ENCODE measurements at regions not wholly inside any gene's neighbourhood (a gene's known extent, or its start where the extent isn't known, plus 50 kb on each side); places are given as distances from the start of the nearest gene placed in this dataset.

DNA sequence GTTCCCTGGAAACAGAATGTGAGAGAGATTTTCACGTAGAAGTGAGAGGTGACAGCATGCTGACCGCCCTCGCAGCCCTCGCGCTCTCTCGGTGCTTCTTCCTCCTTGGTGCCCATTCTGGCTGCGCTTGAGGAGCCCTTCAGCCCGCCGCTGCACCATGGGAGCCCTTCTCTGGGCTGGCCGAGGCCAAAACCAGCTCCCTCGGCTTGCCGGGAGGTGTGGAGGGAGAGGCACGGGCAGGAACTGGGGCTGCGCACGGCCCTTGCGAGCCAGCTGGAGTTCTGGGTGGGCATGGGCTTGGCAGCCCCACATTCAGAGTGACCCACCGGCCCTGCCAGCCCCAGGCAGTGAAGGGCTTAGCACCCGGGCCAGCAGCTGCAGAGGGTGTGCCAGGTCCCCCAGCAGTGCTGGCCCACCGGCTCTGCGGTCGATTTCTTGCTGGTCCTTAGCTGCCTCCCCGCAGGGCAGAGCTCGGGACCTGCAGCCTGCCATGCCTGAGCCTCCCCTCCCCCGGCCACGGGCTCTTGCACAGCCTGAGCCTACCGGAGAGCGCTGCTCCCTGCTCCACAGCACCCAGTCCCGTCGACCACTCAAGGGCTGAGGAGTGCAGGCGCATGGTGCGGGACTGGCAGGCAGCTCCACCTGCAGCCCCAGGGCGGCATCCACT is 888.7 kb upstream of the ZWINT start:
- Histone ChIP-seq H3K36me3 (no peaks in the 10 kb centered on the region), H3K9me3 (no peaks in the 10 kb centered on the region), H3K4me1 (no peaks in the 10 kb centered on the region), H3K4me3 (no peak overlapping the region), H3K27me3 (no peaks in the 10 kb centered on the region), H3K27ac (no peak overlapping the region)
- DNase-seq (ENCODE audit: low spot score in 2 of 2), result no peak
- intact Hi-C loops (cut with DNase I), result no loop called here
- no peak for TF ChIP-seq CTCF (IDR thresholded peaks at IDR 0.05)

DNA sequence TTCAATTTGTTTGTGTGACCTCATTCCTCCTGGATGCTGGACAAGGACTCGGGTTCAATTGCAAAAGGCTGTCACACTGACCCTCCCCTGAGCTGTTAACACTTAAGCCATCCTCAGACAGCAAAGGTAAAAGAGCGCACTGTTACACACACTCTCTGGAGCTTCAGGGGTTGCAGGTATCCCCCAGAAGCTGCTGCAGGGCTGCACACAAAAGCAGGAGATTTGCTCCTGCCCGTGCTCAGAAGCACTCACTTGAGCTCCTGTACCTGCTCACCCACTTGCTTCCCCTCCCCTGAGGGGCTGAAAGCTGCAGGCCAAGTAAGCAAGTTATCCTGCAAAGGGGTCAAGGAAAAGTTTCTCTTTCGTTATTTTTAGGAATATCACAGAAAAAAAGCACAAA is 886.2 kb upstream of the ZWINT start:
- H3K4me3 ChIP-seq, result no peak overlapping the region
- H3K27ac ChIP-seq, result no peak overlapping the region
- intact Hi-C loops (cut with DNase I), result no loop called here
- no peaks in the 10 kb centered on the region for H3K27me3 ChIP-seq
- no peaks in the 10 kb centered on the region for H3K4me1 ChIP-seq
- H3K36me3 ChIP-seq, result no peaks in the 10 kb centered on the region
- no peaks in the 10 kb centered on the region for H3K9me3 ChIP-seq
- no peak for DNase-seq (ENCODE audit: low spot score in 2 of 2)
- no peak for TF ChIP-seq CTCF (IDR thresholded peaks at IDR 0.05)

DNA sequence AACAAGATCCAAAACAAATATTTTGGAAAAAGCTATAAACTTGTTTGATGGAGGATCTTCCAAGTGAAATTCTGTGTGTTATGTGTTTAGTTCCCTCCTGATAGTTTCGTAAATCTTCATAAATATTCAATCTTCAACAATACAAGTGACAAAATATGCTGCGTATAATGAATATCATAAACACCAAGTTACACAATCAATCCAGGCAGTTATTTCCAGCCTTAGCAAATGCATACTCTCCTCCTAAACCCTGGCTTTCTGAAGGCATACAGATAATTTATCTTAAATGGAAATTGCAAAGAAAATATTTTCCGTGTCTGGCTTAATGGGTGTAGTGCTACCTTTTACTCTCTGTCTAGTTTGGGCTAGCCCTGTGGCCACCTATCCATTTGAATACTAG is 864.9 kb upstream of the ZWINT start:
- Histone ChIP-seq H3K27ac (no peak overlapping the region), H3K4me1 (no peaks in the 10 kb centered on the region), H3K4me3 (no peak overlapping the region), H3K36me3 (no peaks in the 10 kb centered on the region), H3K27me3 (no peaks in the 10 kb centered on the region), H3K9me3 (peaks cover 0 to 5% of the 10 kb centered on the region in 2 donors)
- intact Hi-C loops (cut with DNase I), result no loop called here
- no peak for TF ChIP-seq CTCF (IDR thresholded peaks at IDR 0.05)
- DNase-seq (ENCODE audit: low spot score in 2 of 2), result no peak

DNA sequence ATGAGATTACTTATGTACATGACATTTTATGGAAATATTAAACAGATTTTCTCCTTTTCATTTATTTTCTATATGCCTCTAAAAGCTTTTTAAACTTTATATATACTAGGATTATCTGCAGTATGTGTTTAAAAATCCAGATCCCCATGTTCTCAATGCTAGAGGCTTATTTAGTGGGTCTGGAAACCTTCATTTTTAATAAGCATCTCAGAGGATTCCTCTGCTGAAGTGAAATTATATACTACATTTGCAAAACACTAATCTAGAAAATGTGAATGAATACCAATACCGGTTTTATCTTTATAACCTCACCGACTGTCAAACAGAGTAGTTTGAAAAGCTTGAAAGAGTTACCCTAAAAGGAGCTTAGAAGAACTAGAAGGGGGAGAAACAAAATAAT is 863.8 kb upstream of the ZWINT start:
- intact Hi-C loops (cut with DNase I), result no loop called here
- Histone ChIP-seq H3K27me3 (no peaks in the 10 kb centered on the region), H3K27ac (no peak overlapping the region), H3K4me1 (no peaks in the 10 kb centered on the region), H3K4me3 (no peak overlapping the region), H3K9me3 (no peaks in the 10 kb centered on the region), H3K36me3 (no peaks in the 10 kb centered on the region)
- TF ChIP-seq CTCF (IDR thresholded peaks at IDR 0.05), result no peak
- no peak for DNase-seq (ENCODE audit: low spot score in 2 of 2)

DNA sequence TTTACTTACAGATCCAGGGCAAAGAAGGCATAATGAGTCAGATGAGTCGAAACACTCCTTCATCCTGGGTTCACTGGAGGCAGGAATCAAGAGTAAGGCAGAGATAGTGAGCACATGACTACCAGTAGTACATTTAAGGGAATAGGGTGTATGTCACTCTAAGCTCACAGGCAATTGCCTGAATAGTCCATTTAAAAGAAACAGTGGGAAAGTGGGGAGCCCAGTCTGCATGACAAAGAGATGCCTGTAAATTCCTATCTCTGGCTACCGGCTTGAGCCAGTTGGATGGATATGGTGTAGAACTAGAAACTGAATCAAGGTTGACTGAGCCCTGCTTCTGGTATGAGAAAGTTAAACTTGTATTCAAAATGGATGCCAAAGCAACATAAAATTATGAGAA is 861.5 kb upstream of the ZWINT start:
- Histone ChIP-seq H3K9me3 (no peaks in the 10 kb centered on the region), H3K36me3 (no peaks in the 10 kb centered on the region), H3K4me1 (no peaks in the 10 kb centered on the region), H3K4me3 (no peak overlapping the region), H3K27ac (no peak overlapping the region), H3K27me3 (no peaks in the 10 kb centered on the region)
- intact Hi-C loops (cut with DNase I), result no loop called here
- no peak for TF ChIP-seq CTCF (IDR thresholded peaks at IDR 0.05)
- DNase-seq (ENCODE audit: low spot score in 2 of 2), result no peak

- no peaks in the 10 kb centered on the region for H3K9me3 ChIP-seq
- DNase-seq (ENCODE audit: low spot score in 2 of 2), result no peak
- H3K4me3 ChIP-seq, result no peak overlapping the region
- no peak for TF ChIP-seq CTCF (IDR thresholded peaks at IDR 0.05)
- H3K27me3 ChIP-seq, result no peaks in the 10 kb centered on the region
- H3K36me3 ChIP-seq, result no peaks in the 10 kb centered on the region
- H3K27ac ChIP-seq, result no peak overlapping the region
- H3K4me1 ChIP-seq, result no peaks in the 10 kb centered on the region
- intact Hi-C loops (cut with DNase I), result no loop called here
These were observed 861.1 kb upstream of the ZWINT start for GRCh38 chr10:57222129-57222528.
